MM.1S (cell line): ENCODE measurements at regions not wholly inside any gene's neighbourhood (a gene's known extent, or its start where the extent isn't known, plus 50 kb on each side); places are given as distances from the start of the nearest gene placed in this dataset.

ENCODE experiments used
- DNase-seq: peaks from one replicate; pipeline ENCODE4 v3.0.0-alpha.2; 2015
- H2AFZ ChIP-seq: fragments of 300-600 bp; sonication (generic); 2 replicates; pipeline ENCODE4 v1.6.0; 2016; ENCODE audit warnings: antibody characterized with exemption, low read length
- H3F3A ChIP-seq: fragments of 300-600 bp; sonication (generic); 2 replicates; pipeline ENCODE4 v1.6.1; 2016; ENCODE audit warnings: mild to moderate bottlenecking, antibody characterized with exemption, low read length, moderate library complexity, mixed read lengths; ENCODE audit not compliant: insufficient read depth
- H3K27ac ChIP-seq: fragments of 300-600 bp; sonication (generic); 2 replicates; pipeline ENCODE4 v1.5.1; 2016; ENCODE audit warnings: mild to moderate bottlenecking, low read length
- H3K27me3 ChIP-seq: fragments of 300-600 bp; sonication (generic); replicated peaks from 2 replicates; pipeline ENCODE4 v1.6.0; 2016; ENCODE audit warnings: low read length; ENCODE audit not compliant: insufficient read depth
- H3K36me3 ChIP-seq: fragments of 300-600 bp; sonication (generic); replicated peaks from 2 replicates; pipeline ENCODE4 v1.6.1; 2016; ENCODE audit warnings: mild to moderate bottlenecking, low read length, mixed read lengths; ENCODE audit not compliant: insufficient read depth
- H3K4me1 ChIP-seq: fragments of 300-600 bp; sonication (generic); 2 replicates; pipeline ENCODE4 v1.6.1; 2016; ENCODE audit warnings: low read length, mixed read lengths
- H3K4me2 ChIP-seq: fragments of 300-600 bp; sonication (generic); 2 replicates; pipeline ENCODE4 v1.6.0; 2016; ENCODE audit warnings: low read depth, low read length
- H3K4me3 ChIP-seq: fragments of 300-600 bp; sonication (generic); 2 replicates; pipeline ENCODE4 v1.5.1; 2016; ENCODE audit warnings: low read length, mixed read lengths
- H3K79me2 ChIP-seq: fragments of 300-600 bp; sonication (generic); 2 replicates; pipeline ENCODE4 v1.6.1; 2016; ENCODE audit warnings: mixed run types, low read length, mixed read lengths
- H3K9ac ChIP-seq: fragments of 300-600 bp; sonication (generic); 2 replicates; pipeline ENCODE4 v1.6.1; 2016; ENCODE audit warnings: low read length, mixed read lengths
- H3K9me2 ChIP-seq: fragments of 300-600 bp; sonication (generic); replicated peaks from 2 replicates; pipeline ENCODE4 v1.6.1; 2016; ENCODE audit warnings: mild to moderate bottlenecking, low read length, mixed read lengths; ENCODE audit not compliant: insufficient read depth
- H3K9me3 ChIP-seq: fragments of 300-600 bp; sonication (generic); replicated peaks from 2 replicates; pipeline ENCODE4 v1.6.1; 2016; ENCODE audit warnings: mild to moderate bottlenecking, low read length, mixed read lengths; ENCODE audit not compliant: insufficient read depth
- H4K20me1 ChIP-seq: fragments of 300-600 bp; sonication (generic); 2 replicates; pipeline ENCODE4 v1.6.1; 2016; ENCODE audit warnings: mild to moderate bottlenecking, low read length, moderate library complexity, mixed read lengths; ENCODE audit not compliant: insufficient read depth
- EZH2 ChIP-seq: fragments of 300-600 bp; sonication (generic); optimal IDR thresholded peaks from 2 replicates; pipeline ENCODE3; 2017; ENCODE audit warnings: low read depth, mild to moderate bottlenecking, antibody characterized with exemption, low read length, mixed read lengths
- EZH2phosphoT487 ChIP-seq: fragments of 300-600 bp; sonication (generic); IDR thresholded peaks from 2 replicates; pipeline ENCODE4 v1.6.1; 2018; ENCODE audit warnings: antibody characterized with exemption, low read length
- TF ChIP-seq, protein P1 (sequence below): fragments of 300-600 bp; sonication (generic); IDR thresholded peaks from 2 replicates; pipeline ENCODE4 v1.5.1; 2016; ENCODE audit warnings: antibody characterized with exemption, low read length, mixed read lengths

DNA sequence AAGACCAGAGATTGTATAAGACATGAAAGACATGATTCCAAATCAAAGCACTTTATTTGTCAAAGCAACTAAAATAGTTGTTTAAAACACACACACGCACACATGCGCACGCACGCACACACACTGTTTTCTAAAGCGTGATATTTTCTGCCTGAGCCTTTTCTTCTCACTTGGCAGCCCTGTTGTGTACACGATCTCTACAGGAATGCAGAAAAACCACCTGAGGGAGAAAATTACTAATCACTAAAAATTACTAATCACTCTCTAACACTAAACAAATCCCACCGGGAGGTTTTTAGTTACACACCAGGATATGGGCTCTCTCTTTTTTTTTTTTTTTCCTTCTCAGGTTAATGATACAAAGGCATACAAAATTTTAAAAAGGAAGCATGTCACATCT, 160.1 kb upstream of the ATP11B start:
- DNase-seq = no peak
- H3K9ac ChIP-seq = no peak overlapping the region
- H2AFZ ChIP-seq = no peak overlapping the region
- no peaks in the 10 kb centered on the region for H3F3A ChIP-seq
- no peaks in the 10 kb centered on the region for H3K27me3 ChIP-seq
- no peak overlapping the region for H3K27ac ChIP-seq
- no peaks in the 10 kb centered on the region for H3K36me3 ChIP-seq
- H3K4me2 ChIP-seq = no peak overlapping the region
- no peaks in the 10 kb centered on the region for H3K79me2 ChIP-seq
- no peaks in the 10 kb centered on the region for H3K9me2 ChIP-seq
- no peaks in the 10 kb centered on the region for H3K9me3 ChIP-seq
- H3K4me3 ChIP-seq = no peak overlapping the region
- H3K4me1 ChIP-seq = no peaks in the 10 kb centered on the region
- H4K20me1 ChIP-seq = no peaks in the 10 kb centered on the region
- no peak for TF ChIP-seq EZH2phosphoT487
- no peak for TF ChIP-seq EZH2
- TF ChIP-seq, protein P1, sequence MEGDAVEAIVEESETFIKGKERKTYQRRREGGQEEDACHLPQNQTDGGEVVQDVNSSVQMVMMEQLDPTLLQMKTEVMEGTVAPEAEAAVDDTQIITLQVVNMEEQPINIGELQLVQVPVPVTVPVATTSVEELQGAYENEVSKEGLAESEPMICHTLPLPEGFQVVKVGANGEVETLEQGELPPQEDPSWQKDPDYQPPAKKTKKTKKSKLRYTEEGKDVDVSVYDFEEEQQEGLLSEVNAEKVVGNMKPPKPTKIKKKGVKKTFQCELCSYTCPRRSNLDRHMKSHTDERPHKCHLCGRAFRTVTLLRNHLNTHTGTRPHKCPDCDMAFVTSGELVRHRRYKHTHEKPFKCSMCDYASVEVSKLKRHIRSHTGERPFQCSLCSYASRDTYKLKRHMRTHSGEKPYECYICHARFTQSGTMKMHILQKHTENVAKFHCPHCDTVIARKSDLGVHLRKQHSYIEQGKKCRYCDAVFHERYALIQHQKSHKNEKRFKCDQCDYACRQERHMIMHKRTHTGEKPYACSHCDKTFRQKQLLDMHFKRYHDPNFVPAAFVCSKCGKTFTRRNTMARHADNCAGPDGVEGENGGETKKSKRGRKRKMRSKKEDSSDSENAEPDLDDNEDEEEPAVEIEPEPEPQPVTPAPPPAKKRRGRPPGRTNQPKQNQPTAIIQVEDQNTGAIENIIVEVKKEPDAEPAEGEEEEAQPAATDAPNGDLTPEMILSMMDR = no peak

DNA sequence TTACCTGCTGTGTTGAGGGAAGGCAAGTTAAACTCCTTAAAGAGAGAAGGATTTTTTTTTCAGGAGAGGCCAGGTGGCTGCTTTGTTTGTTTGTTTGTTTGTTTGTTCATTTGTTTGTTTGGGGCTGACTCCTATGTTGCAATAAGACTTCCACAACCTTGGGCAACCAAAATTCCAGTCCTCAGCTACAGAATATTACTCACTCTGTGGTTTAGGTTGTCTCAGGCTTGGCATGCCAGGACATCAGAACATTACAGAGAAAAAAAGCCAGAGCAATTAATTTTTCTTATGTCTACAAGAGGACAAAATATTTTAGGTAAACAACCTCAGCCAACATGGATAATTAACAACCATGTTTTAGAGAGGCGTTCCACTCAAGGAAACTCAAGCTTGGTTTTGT, 156.7 kb upstream of the ATP11B start:
- Histone ChIP-seq H3K79me2 (no peaks in the 10 kb centered on the region), H3K9me2 (no peaks in the 10 kb centered on the region), H3F3A (no peaks in the 10 kb centered on the region), H2AFZ (no peak overlapping the region), H3K9me3 (no peaks in the 10 kb centered on the region), H3K27me3 (no peaks in the 10 kb centered on the region), H4K20me1 (no peaks in the 10 kb centered on the region), H3K4me3 (no peak overlapping the region), H3K36me3 (no peaks in the 10 kb centered on the region), H3K4me2 (no peak overlapping the region), H3K4me1 (no peaks in the 10 kb centered on the region), H3K9ac (no peak overlapping the region), H3K27ac (no peak overlapping the region)
- TF ChIP-seq, protein P1 = no peak
- TF ChIP-seq EZH2 (no peak), EZH2phosphoT487 (no peak)
- no peak for DNase-seq

DNA sequence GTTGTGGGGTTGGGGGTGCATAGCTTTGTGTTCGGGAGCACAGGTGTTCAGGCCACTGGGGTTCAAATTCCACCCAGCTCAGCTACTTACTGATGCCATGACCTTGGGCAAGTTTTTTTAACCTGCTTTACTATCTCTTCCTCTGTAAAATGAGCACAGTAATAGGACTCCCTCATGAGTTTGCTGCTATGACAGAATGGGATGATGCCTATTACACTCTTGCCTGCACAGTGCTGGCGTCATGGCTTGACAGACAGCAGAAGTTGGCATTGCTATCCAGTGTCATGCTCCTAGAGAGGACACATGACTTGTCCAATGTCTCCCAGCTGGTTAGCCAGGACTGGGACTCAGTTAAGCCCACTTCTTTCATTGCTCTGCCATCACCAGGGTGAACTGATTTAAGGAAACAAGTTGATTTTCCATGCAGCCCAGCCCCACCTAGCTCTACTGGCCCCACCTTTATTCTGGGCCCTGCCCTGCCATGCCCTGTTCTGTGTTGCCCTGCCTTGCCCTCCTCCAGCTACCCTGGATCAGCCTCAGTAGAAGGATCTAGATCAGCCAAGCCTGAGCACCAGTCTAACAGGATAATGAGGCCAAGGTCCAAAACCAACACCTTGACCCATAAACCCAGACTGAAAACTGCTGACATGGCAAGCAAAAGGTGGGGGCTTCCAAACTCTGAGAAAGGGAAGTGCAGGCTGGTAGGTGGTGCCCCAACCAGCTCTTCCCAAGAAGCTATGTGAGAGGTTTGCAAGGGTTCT, 155.8 kb upstream of the ATP11B start:
- Histone ChIP-seq H3K9me3 (no peaks in the 10 kb centered on the region), H3K9ac (no peak overlapping the region), H3K79me2 (no peaks in the 10 kb centered on the region), H3K4me3 (no peak overlapping the region), H3K4me1 (no peaks in the 10 kb centered on the region), H3F3A (no peaks in the 10 kb centered on the region), H3K36me3 (no peaks in the 10 kb centered on the region), H3K27me3 (no peaks in the 10 kb centered on the region), H3K27ac (no peak overlapping the region), H3K9me2 (no peaks in the 10 kb centered on the region), H4K20me1 (no peaks in the 10 kb centered on the region), H3K4me2 (no peak overlapping the region), H2AFZ (no peak overlapping the region)
- DNase-seq = no peak
- TF ChIP-seq, protein P1 = no peak
- TF ChIP-seq EZH2 (no peak), EZH2phosphoT487 (no peak)
